ENCODE measurements at regions not wholly inside any gene's neighbourhood (a gene's known extent, or its start where the extent isn't known, plus 50 kb on each side); places are given as distances from the start of the nearest gene placed in this dataset.
A peak's percentile ranks its signal among the peaks of the same experiment; 100 is the strongest.

GRCh38 chr6:153814136-153814535, 224.9 kb upstream of the OPRM1 start:
- Histone ChIP-seq H4K91ac (replicated peaks; ENCODE audit: insufficient read length, low read length) (no peak overlapping the region), H4K5ac (ENCODE audit: insufficient read length, low read depth, low read length) (no peak overlapping the region), H3K14ac (ENCODE audit: insufficient read length) (no peak overlapping the region), H3K56ac (replicated peaks; ENCODE audit: insufficient read length, low read depth, low read length) (no peak overlapping the region), H3K36me3 (ENCODE audit: control insufficient read depth in 2 of 4, insufficient read depth in 4 of 4, low read length in 3 of 4) (peaks cover 0 to 2% (median 0%) of the 10 kb centered on the region in 4 experiments; a peak in 1 of 8 replicates), H3K9me3 (ENCODE audit: insufficient read depth in 2 of 2, low read depth in 1 of 2, low read length in 1 of 2) (peaks cover 0 to 3% of the 10 kb centered on the region in 2 experiments; a peak in 1 of 4 replicates), H2BK12ac (ENCODE audit: low read depth, low read length) (no peak overlapping the region), H3K27ac (ENCODE audit: low read depth, low read length) (no peak overlapping the region), H3K4me1 (replicated peaks in 1 of 4; ENCODE audit: control insufficient read depth in 3 of 4, insufficient read depth in 4 of 4, low read length in 3 of 4) (no peaks in the 10 kb centered on the region), H3K79me2 (ENCODE audit: control insufficient read depth in 1 of 2, insufficient read depth in 2 of 2, low read length in 2 of 2) (no peaks in the 10 kb centered on the region), H3K23ac (ENCODE audit: insufficient read length) (no peak overlapping the region), H3K18ac (ENCODE audit: extremely low read depth, low read length) (no peak overlapping the region), H2AK5ac (ENCODE audit: low read depth, low read length) (no peak overlapping the region), H2BK120ac (replicated peaks; ENCODE audit: low read depth, low read length) (no peak overlapping the region), H3K79me1 (ENCODE audit: low read depth, low read length) (no peaks in the 10 kb centered on the region), H3K4ac (replicated peaks; ENCODE audit: insufficient read length, low read depth, low read length) (no peak overlapping the region), H3K27me3 (replicated peaks in 1 of 4; ENCODE audit: control insufficient read depth in 3 of 4, extremely low read depth in 1 of 4, insufficient read depth in 3 of 4, low read length in 3 of 4) (no peaks in the 10 kb centered on the region), H2AFZ (ENCODE audit: low read length) (peak overlapping the region; percentile 86), H3K4me2 (ENCODE audit: insufficient read depth in 1 of 2, low read depth in 2 of 2, low read length in 2 of 2) (no peak overlapping the region), H2BK5ac (ENCODE audit: low read depth, low read length) (no peak overlapping the region), H3K9ac (replicated peaks in 1 of 4; ENCODE audit: extremely low read depth in 1 of 4, low read depth in 3 of 4, low read length in 3 of 4) (no peak overlapping the region), H3K23me2 (ENCODE audit: low read depth, low read length) (no peaks in the 10 kb centered on the region), H2BK15ac (ENCODE audit: low read length) (no peak overlapping the region), H4K20me1 (replicated peaks in 1 of 2; ENCODE audit: control insufficient read depth in 1 of 2, insufficient read depth in 2 of 2, low read length in 2 of 2) (no peaks in the 10 kb centered on the region), H2BK20ac (ENCODE audit: low read length) (no peak overlapping the region), H3K4me3 (ENCODE audit: extremely low read depth in 1 of 4, insufficient read depth in 2 of 4, low read depth in 3 of 4, low read length in 4 of 4) (no peak overlapping the region), H4K8ac (ENCODE audit: extremely low read depth, insufficient read depth, low read length) (no peak overlapping the region)
- WGBS, 2 experiments (ENCODE audit: extremely low coverage in 1 of 2, insufficient coverage in 1 of 2, insufficient read length in 1 of 2, insufficient replicate concordance in 2 of 2, low coverage in 1 of 2, low lambda C conversion rate in 2 of 2, missing lambda C conversion rate in 1 of 2): 14% methylated on average over 1 of the region's 1 CpG; no CpG with 5 or more reads in 1 of the 2 experiments
- ChIA-PET POLR2A (ENCODE audit: partially characterized antibody) (no interaction called here), CTCF (ENCODE audit: partially characterized antibody) (interaction anchor here (0.5 to 4.5 kb wide), 38 partner anchors 8 to 608 kb away, joined by 3 to 29 read pairs (median 4); no protein-coding TSS in a partner anchor)
- TF ChIP-seq CTCF (IDR thresholded peaks at IDR 0.05; ENCODE audit: control extremely low read depth in 1 of 3, insufficient read depth in 1 of 3, low read depth in 1 of 3, low read length in 3 of 3) (peak; percentile 53 to 88 (median 68)), RAD21 (IDR thresholded peaks at IDR 0.05 in 1 of 2, conservative IDR thresholded peaks at IDR 0.05 in 1 of 2; ENCODE audit: low read depth in 2 of 2, low read length in 2 of 2) (peak; percentile 61 to 69), BCL11A (IDR thresholded peaks at IDR 0.05; ENCODE audit: low read depth in 2 of 2, low read length in 2 of 2) (no peak), SP2 (IDR thresholded peaks at IDR 0.05; ENCODE audit: low read length) (no peak)
- DNase-seq (ENCODE audit: low read depth in 1 of 2, low spot score in 2 of 2): peak in 1 of 2 experiments; percentile 76
- peak; percentile 88 for FAIRE-seq
